ENCODE measurements at regions not wholly inside any gene's neighbourhood (a gene's known extent, or its start where the extent isn't known, plus 50 kb on each side); places are given as distances from the start of the nearest gene placed in this dataset.

GRCh38 chr7:155138204-155138603, 68.1 kb downstream of the HTR5A start:
- DNase-seq = no peak

- DNase-seq = no peak
Measured at GRCh38 chr7:155141562-155141961, 71.4 kb downstream of the HTR5A start.

GRCh38 chr7:155143381-155143780, 73.3 kb downstream of the HTR5A start:
- no peak for DNase-seq

- DNase-seq = no peak
Measured at GRCh38 chr7:155144371-155144770, 74.2 kb downstream of the HTR5A start.

GRCh38 chr7:155145477-155146255, 75.5 kb downstream of the HTR5A start:
- DNase-seq = no peak

GRCh38 chr7:155147172-155147571, 77.0 kb downstream of the HTR5A start:
- DNase-seq = no peak

GRCh38 chr7:155147624-155148023, 77.5 kb downstream of the HTR5A start:
- DNase-seq = no peak

- no peak for DNase-seq
Measured at GRCh38 chr7:155153676-155154075, 83.6 kb downstream of the HTR5A start.

- no peak for DNase-seq
Measured at GRCh38 chr7:155154586-155154985, 84.5 kb downstream of the HTR5A start.

- no peak for DNase-seq
Measured at GRCh38 chr7:155161690-155162089, 91.6 kb downstream of the HTR5A start.

- DNase-seq = no peak
Measured at GRCh38 chr7:155162422-155162821, 92.3 kb downstream of the HTR5A start.

GRCh38 chr7:155163696-155164095, 93.6 kb downstream of the HTR5A start:
- no peak for DNase-seq

GRCh38 chr7:155164316-155164715, 94.2 kb downstream of the HTR5A start:
- DNase-seq = no peak

GRCh38 chr7:155166108-155166507, 96.0 kb downstream of the HTR5A start:
- DNase-seq = no peak

- peak; percentile 50 for DNase-seq
Measured at GRCh38 chr7:155166673-155167370, 96.7 kb downstream of the HTR5A start.

GRCh38 chr7:155167706-155168365, 97.7 kb downstream of the HTR5A start:
- no peak for DNase-seq

- no peak for DNase-seq
Measured at GRCh38 chr7:155168597-155169480, 98.7 kb downstream of the HTR5A start.

GRCh38 chr7:155169498-155170065, 99.5 kb downstream of the HTR5A start:
- DNase-seq = no peak

- no peak for DNase-seq
Measured at GRCh38 chr7:155170331-155170730, 100.2 kb downstream of the HTR5A start.

- no peak for DNase-seq
Measured at GRCh38 chr7:155172141-155172540, 102.0 kb downstream of the HTR5A start.

- DNase-seq = no peak
Measured at GRCh38 chr7:155173905-155174304, 103.8 kb downstream of the HTR5A start.

GRCh38 chr7:155178096-155178495, 108.0 kb downstream of the HTR5A start:
- no peak for DNase-seq

- DNase-seq = no peak
Measured at GRCh38 chr7:155181768-155182167, 111.6 kb downstream of the HTR5A start.
